K562 (cell line): ENCODE measurements at regions not wholly inside any gene's neighbourhood (a gene's known extent, or its start where the extent isn't known, plus 50 kb on each side); places are given as distances from the start of the nearest gene placed in this dataset.

ENCODE experiments used
- AFF4 ChIP-seq: sonication (generic); formaldehyde crosslinking; IDR thresholded peaks from 2 replicates; pipeline ENCODE4 v1.8.0; 2023; ENCODE audit warnings: mild to moderate bottlenecking, missing genetic modification reagents
- CCNT2 ChIP-seq: IDR thresholded peaks from 2 replicates; pipeline ENCODE4 v1.6.1; 2011; ENCODE audit warnings: borderline replicate concordance, low read depth, mild to moderate bottlenecking, moderate library complexity, mixed read lengths, low read length; ENCODE audit not compliant: insufficient read length; ENCODE audit errors: extremely low read depth
- ETV6 ChIP-seq, 3 experiments: fragments of 150-350 bp in 1 of 3; sonication (generic) in 1 of 3; formaldehyde crosslinking in 1 of 3; IDR thresholded peaks; 2 replicates each; pipeline versions ENCODE4 v1.6.1 to v1.8.0; 2014 to 2022; ENCODE audit warnings: borderline replicate concordance in 2 of 3, low read depth in 2 of 3, antibody characterized with exemption in 1 of 3, low read length in 1 of 3, mild to moderate bottlenecking in 1 of 3, missing genetic modification reagents in 1 of 3
- FOXP4 ChIP-seq: sonication (generic); formaldehyde crosslinking; IDR thresholded peaks from 2 replicates; pipeline ENCODE4 v1.8.0; 2022; ENCODE audit warnings: mild to moderate bottlenecking, missing genetic modification reagents, borderline replicate concordance
- HNRNPH1 ChIP-seq: fragments of 200-400 bp; formaldehyde crosslinking; optimal IDR thresholded peaks from 2 replicates; pipeline ENCODE3; 2017; ENCODE audit warnings: low read depth, mild to moderate bottlenecking, low read length, moderate library complexity
- MBD2 ChIP-seq: sonication (generic); IDR thresholded peaks from 2 replicates; pipeline ENCODE4 v1.6.1; 2016; ENCODE audit warnings: low read depth, borderline replicate concordance
- MEIS2 ChIP-seq: fragments of 450-650 bp; IDR thresholded peaks from 2 replicates; pipeline ENCODE4 v1.6.1; 2014; ENCODE audit warnings: mild to moderate bottlenecking; ENCODE audit not compliant: partially characterized antibody
- SNAPC5 ChIP-seq: fragments of 250-450 bp; sonication (Bioruptor Pico); IDR thresholded peaks from 2 replicates; pipeline ENCODE4 v1.8.0; 2021; ENCODE audit warnings: moderate library complexity, mild to moderate bottlenecking, inconsistent platforms
- TRIM24 ChIP-seq, 2 experiments: fragments of 450-650 bp; IDR thresholded peaks; 2 replicates each; pipeline ENCODE4 v1.6.1; 2016
- ZNF175 ChIP-seq: fragments of 200-800 bp; sonication (Bioruptor generic); IDR thresholded peaks from 2 replicates; pipeline ENCODE4 v1.6.1; 2016; ENCODE audit warnings: low read depth, mild to moderate bottlenecking, missing genetic modification characterization, missing compliant biosample characterization

- TF ChIP-seq AFF4 (CRISPR knock-in tag) (no peak), TRIM24 (IDR thresholded peaks at IDR 0.05) (no peak), MEIS2 (no peak), FOXP4 (no peak), HNRNPH1 (no peak), ETV6 (IDR thresholded peaks at IDR 0.05; ENCODE audit: borderline replicate concordance in 1 of 2, low read depth in 2 of 2, low read length in 1 of 2) (no peak), ETV6 (CRISPR knock-in tag; IDR thresholded peaks at IDR 0.05; ENCODE audit: borderline replicate concordance) (no peak), ZNF175 (CRISPR knock-in tag) (no peak), SNAPC5 (no peak), CCNT2 (no peak), MBD2 (no peak)
These were observed 642.5 kb downstream of the ACTR3B start (continued) for GRCh38 chr7:153401795-153402720.
